ENCODE measurements at regions not wholly inside any gene's neighbourhood (a gene's known extent, or its start where the extent isn't known, plus 50 kb on each side); places are given as distances from the start of the nearest gene placed in this dataset.

GRCh38 chr10:33532901-33533300, 198.4 kb upstream of the NRP1 start:
- no peak for DNase-seq

- DNase-seq, result no peak
Observed at GRCh38 chr10:33529234-33529633, 194.8 kb upstream of the NRP1 start.

GRCh38 chr10:33524966-33525365, 190.5 kb upstream of the NRP1 start:
- no peak for DNase-seq

- no peak for DNase-seq
Observed at GRCh38 chr10:33524041-33524440, 189.6 kb upstream of the NRP1 start.

- no peak for DNase-seq
Observed at GRCh38 chr10:33523236-33523792, 188.8 kb upstream of the NRP1 start.

- no peak for DNase-seq
Observed at GRCh38 chr10:33521904-33522303, 187.4 kb upstream of the NRP1 start.

- DNase-seq, result no peak
Observed at GRCh38 chr10:33521062-33521461, 186.6 kb upstream of the NRP1 start.

- DNase-seq, result no peak
Observed at GRCh38 chr10:33520223-33520622, 185.8 kb upstream of the NRP1 start.

GRCh38 chr10:33519130-33519860, 184.8 kb upstream of the NRP1 start:
- DNase-seq, result no peak

GRCh38 chr10:33510206-33510605, 175.7 kb upstream of the NRP1 start:
- no peak for DNase-seq

- peak; percentile 39 for DNase-seq
Observed at GRCh38 chr10:33509231-33509831, 174.9 kb upstream of the NRP1 start.

GRCh38 chr10:33507662-33508425, 173.4 kb upstream of the NRP1 start:
- no peak for DNase-seq

- no peak for DNase-seq
Observed at GRCh38 chr10:33506838-33507661, 172.6 kb upstream of the NRP1 start.

- DNase-seq, result no peak
Observed at GRCh38 chr10:33506391-33506790, 171.9 kb upstream of the NRP1 start.

GRCh38 chr10:33501161-33501560, 166.7 kb upstream of the NRP1 start:
- no peak for DNase-seq

GRCh38 chr10:33498391-33498891, 164.0 kb upstream of the NRP1 start:
- no peak for DNase-seq

GRCh38 chr10:33497338-33497737, 162.9 kb upstream of the NRP1 start:
- DNase-seq, result no peak

- DNase-seq, result no peak
Observed at GRCh38 chr10:33496096-33496495, 161.6 kb upstream of the NRP1 start.

- no peak for DNase-seq
Observed at GRCh38 chr10:33494694-33495265, 160.3 kb upstream of the NRP1 start.

- no peak for DNase-seq
Observed at GRCh38 chr10:33493978-33494377, 159.5 kb upstream of the NRP1 start.

GRCh38 chr10:33493497-33493896, 159.0 kb upstream of the NRP1 start:
- DNase-seq, result no peak

GRCh38 chr10:33492701-33493345, 158.4 kb upstream of the NRP1 start:
- no peak for DNase-seq

All from NCI-H2029 (cell line).